K562 (cell line): ENCODE measurements at regions not wholly inside any gene's neighbourhood (a gene's known extent, or its start where the extent isn't known, plus 50 kb on each side); places are given as distances from the start of the nearest gene placed in this dataset.

ENCODE experiments used
- ARID1B ChIP-seq: fragments of 450-650 bp; IDR thresholded peaks from 2 replicates; pipeline ENCODE4 v1.6.1; 2016; ENCODE audit warnings: antibody characterized with exemption, mild to moderate bottlenecking, inconsistent platforms
- NONO ChIP-seq, 2 experiments: fragments of 200-400 bp in 1 of 2; fragments of 450-650 bp in 1 of 2; formaldehyde crosslinking in 1 of 2; IDR thresholded peaks; 2 replicates each; pipeline ENCODE4 v1.6.1; 2017; ENCODE audit warnings: low read depth in 2 of 2, mild to moderate bottlenecking in 2 of 2, moderate library complexity in 2 of 2, low read length in 1 of 2
- POLR2AphosphoS5 ChIP-seq: IDR thresholded peaks from 2 replicates; pipeline ENCODE4 v1.6.1; 2011; ENCODE audit warnings: mild to moderate bottlenecking, low read depth, low read length, moderate library complexity; ENCODE audit not compliant: control insufficient read depth, insufficient read depth
- TF ChIP-seq, protein P1 (sequence below): conservative IDR thresholded peaks from 2 replicates; pipeline ENCODE4 v1.6.1; 2011; ENCODE audit warnings: low read depth, mild to moderate bottlenecking, low read length; ENCODE audit not compliant: control insufficient read depth
- TF ChIP-seq, protein P2 (sequence below), 3 experiments: IDR thresholded peaks in 2 of 3; conservative IDR thresholded peaks in 1 of 3; 2 replicates each; pipeline ENCODE4 v1.5.1; 2011 to 2012; ENCODE audit warnings: low read length in 3 of 3, mild to moderate bottlenecking in 3 of 3, control low read depth in 2 of 3, improper control_type of control experiment in 1 of 3, inconsistent platforms in 1 of 3, low read depth in 1 of 3, mixed read lengths in 1 of 3, moderate library complexity in 1 of 3; ENCODE audit not compliant: insufficient read depth in 2 of 3

DNA sequence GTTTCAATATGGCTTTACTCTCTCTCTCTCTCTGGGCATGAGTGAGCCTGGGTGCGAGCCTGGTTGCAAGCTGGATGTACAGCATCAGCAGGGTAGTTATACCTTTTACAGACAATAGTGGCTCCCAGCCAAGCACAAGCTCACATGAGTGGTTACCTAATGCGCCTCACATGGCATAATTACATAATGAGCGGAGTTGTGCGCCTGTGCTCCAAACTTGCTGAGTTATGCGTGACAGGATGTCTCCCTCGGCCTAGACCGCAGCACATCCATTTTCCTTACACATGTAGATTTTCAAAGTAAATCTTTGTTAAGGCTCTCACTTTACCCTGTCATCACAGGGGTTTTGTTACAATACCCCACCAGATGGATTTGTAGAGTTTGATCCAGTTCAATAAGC lies 233.5 kb upstream of the WWC1 start:
- TF ChIP-seq ARID1B (no peak), POLR2AphosphoS5 (no peak), NONO (IDR thresholded peaks at IDR 0.05; ENCODE audit: low read depth in 2 of 2, low read length in 1 of 2) (no peak)
- TF ChIP-seq, protein P1, sequence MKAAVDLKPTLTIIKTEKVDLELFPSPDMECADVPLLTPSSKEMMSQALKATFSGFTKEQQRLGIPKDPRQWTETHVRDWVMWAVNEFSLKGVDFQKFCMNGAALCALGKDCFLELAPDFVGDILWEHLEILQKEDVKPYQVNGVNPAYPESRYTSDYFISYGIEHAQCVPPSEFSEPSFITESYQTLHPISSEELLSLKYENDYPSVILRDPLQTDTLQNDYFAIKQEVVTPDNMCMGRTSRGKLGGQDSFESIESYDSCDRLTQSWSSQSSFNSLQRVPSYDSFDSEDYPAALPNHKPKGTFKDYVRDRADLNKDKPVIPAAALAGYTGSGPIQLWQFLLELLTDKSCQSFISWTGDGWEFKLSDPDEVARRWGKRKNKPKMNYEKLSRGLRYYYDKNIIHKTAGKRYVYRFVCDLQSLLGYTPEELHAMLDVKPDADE = no peak
- TF ChIP-seq, protein P2, sequence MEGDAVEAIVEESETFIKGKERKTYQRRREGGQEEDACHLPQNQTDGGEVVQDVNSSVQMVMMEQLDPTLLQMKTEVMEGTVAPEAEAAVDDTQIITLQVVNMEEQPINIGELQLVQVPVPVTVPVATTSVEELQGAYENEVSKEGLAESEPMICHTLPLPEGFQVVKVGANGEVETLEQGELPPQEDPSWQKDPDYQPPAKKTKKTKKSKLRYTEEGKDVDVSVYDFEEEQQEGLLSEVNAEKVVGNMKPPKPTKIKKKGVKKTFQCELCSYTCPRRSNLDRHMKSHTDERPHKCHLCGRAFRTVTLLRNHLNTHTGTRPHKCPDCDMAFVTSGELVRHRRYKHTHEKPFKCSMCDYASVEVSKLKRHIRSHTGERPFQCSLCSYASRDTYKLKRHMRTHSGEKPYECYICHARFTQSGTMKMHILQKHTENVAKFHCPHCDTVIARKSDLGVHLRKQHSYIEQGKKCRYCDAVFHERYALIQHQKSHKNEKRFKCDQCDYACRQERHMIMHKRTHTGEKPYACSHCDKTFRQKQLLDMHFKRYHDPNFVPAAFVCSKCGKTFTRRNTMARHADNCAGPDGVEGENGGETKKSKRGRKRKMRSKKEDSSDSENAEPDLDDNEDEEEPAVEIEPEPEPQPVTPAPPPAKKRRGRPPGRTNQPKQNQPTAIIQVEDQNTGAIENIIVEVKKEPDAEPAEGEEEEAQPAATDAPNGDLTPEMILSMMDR (IDR thresholded peaks at IDR 0.05 in 2 of 3, conservative IDR thresholded peaks at IDR 0.05 in 1 of 3; ENCODE audit: insufficient read depth in 2 of 3, low read depth in 1 of 3, low read length in 3 of 3) = no peak
